ENCODE measurements at regions not wholly inside any gene's neighbourhood (a gene's known extent, or its start where the extent isn't known, plus 50 kb on each side); places are given as distances from the start of the nearest gene placed in this dataset.

DNA sequence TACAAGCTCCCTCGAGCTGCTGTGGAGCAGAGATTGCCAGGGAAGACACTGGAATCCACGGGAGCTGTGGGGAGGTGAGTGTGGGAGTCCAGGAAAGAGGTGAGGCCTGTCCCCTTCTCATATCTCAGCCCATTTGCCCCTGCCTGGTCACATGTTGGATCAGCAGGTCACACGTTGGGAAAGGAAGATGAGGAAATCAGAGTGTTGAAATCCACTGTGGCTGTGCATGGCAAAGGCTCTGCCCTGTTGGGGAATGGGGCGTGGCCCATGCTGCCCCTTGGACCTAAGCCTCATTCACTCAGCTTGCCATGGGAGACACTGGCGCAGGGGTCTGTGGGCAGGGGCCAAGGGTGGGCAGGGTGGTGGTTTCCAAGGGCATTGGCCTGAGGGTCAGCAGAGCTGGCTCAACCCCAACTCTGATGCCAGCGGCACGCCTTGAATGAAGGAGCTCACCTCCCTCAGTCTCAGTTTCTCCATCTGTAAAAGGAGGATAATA lies 85.4 kb upstream of the CPEB4 start (continued):
- TF ChIP-seq, protein P1, sequence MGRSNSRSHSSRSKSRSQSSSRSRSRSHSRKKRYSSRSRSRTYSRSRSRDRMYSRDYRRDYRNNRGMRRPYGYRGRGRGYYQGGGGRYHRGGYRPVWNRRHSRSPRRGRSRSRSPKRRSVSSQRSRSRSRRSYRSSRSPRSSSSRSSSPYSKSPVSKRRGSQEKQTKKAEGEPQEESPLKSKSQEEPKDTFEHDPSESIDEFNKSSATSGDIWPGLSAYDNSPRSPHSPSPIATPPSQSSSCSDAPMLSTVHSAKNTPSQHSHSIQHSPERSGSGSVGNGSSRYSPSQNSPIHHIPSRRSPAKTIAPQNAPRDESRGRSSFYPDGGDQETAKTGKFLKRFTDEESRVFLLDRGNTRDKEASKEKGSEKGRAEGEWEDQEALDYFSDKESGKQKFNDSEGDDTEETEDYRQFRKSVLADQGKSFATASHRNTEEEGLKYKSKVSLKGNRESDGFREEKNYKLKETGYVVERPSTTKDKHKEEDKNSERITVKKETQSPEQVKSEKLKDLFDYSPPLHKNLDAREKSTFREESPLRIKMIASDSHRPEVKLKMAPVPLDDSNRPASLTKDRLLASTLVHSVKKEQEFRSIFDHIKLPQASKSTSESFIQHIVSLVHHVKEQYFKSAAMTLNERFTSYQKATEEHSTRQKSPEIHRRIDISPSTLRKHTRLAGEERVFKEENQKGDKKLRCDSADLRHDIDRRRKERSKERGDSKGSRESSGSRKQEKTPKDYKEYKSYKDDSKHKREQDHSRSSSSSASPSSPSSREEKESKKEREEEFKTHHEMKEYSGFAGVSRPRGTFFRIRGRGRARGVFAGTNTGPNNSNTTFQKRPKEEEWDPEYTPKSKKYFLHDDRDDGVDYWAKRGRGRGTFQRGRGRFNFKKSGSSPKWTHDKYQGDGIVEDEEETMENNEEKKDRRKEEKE (IDR thresholded peaks at IDR 0.05): no peak
- peak; percentile 73; the same call in 1 of the 2 replicates for TF ChIP-seq REPIN1 (CRISPR knock-in tag; IDR thresholded peaks at IDR 0.05; ENCODE audit: borderline replicate concordance, low read depth)
- TF ChIP-seq, protein P2, sequence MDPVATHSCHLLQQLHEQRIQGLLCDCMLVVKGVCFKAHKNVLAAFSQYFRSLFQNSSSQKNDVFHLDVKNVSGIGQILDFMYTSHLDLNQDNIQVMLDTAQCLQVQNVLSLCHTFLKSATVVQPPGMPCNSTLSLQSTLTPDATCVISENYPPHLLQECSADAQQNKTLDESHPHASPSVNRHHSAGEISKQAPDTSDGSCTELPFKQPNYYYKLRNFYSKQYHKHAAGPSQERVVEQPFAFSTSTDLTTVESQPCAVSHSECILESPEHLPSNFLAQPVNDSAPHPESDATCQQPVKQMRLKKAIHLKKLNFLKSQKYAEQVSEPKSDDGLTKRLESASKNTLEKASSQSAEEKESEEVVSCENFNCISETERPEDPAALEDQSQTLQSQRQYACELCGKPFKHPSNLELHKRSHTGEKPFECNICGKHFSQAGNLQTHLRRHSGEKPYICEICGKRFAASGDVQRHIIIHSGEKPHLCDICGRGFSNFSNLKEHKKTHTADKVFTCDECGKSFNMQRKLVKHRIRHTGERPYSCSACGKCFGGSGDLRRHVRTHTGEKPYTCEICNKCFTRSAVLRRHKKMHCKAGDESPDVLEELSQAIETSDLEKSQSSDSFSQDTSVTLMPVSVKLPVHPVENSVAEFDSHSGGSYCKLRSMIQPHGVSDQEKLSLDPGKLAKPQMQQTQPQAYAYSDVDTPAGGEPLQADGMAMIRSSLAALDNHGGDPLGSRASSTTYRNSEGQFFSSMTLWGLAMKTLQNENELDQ (CRISPR knock-in tag; IDR thresholded peaks at IDR 0.05; ENCODE audit: borderline replicate concordance): peak; percentile 94; the same call in 1 of the 2 replicates
- no peak; the same call in 1 of the 2 replicates for TF ChIP-seq ZC3H4 (CRISPR knock-in tag; IDR thresholded peaks at IDR 0.05; ENCODE audit: borderline replicate concordance)
- TF ChIP-seq TCF12 (IDR thresholded peaks at IDR 0.05): no peak
- TF ChIP-seq TCF12 (CRISPR knock-in tag; IDR thresholded peaks at IDR 0.05): peak; percentile 82; the same call in 1 of the 2 replicates
- TF ChIP-seq, protein P3, sequence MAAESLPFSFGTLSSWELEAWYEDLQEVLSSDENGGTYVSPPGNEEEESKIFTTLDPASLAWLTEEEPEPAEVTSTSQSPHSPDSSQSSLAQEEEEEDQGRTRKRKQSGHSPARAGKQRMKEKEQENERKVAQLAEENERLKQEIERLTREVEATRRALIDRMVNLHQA (CRISPR knock-in tag; IDR thresholded peaks at IDR 0.05): no peak
- TF ChIP-seq FOSL2 (CRISPR knock-in tag; IDR thresholded peaks at IDR 0.05): peak; percentile 94
- TF ChIP-seq NFYB (CRISPR knock-in tag; IDR thresholded peaks at IDR 0.05): 0 out of 2 replicates have a peak, but pooled peaks have one; percentile 29
- no peak for TF ChIP-seq NFIB (CRISPR knock-in tag; IDR thresholded peaks at IDR 0.05; ENCODE audit: borderline replicate concordance)
- no peak for TF ChIP-seq ZNF484 (CRISPR knock-in tag; IDR thresholded peaks at IDR 0.05; ENCODE audit: borderline replicate concordance, low read depth)
- peak; percentile 84 for TF ChIP-seq ZFX (CRISPR knock-in tag; IDR thresholded peaks at IDR 0.05; ENCODE audit: low read depth)
- TF ChIP-seq, protein P4, sequence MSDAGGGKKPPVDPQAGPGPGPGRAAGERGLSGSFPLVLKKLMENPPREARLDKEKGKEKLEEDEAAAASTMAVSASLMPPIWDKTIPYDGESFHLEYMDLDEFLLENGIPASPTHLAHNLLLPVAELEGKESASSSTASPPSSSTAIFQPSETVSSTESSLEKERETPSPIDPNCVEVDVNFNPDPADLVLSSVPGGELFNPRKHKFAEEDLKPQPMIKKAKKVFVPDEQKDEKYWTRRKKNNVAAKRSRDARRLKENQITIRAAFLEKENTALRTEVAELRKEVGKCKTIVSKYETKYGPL (CRISPR knock-in tag; IDR thresholded peaks at IDR 0.05): no peak
- TF ChIP-seq, protein P5, sequence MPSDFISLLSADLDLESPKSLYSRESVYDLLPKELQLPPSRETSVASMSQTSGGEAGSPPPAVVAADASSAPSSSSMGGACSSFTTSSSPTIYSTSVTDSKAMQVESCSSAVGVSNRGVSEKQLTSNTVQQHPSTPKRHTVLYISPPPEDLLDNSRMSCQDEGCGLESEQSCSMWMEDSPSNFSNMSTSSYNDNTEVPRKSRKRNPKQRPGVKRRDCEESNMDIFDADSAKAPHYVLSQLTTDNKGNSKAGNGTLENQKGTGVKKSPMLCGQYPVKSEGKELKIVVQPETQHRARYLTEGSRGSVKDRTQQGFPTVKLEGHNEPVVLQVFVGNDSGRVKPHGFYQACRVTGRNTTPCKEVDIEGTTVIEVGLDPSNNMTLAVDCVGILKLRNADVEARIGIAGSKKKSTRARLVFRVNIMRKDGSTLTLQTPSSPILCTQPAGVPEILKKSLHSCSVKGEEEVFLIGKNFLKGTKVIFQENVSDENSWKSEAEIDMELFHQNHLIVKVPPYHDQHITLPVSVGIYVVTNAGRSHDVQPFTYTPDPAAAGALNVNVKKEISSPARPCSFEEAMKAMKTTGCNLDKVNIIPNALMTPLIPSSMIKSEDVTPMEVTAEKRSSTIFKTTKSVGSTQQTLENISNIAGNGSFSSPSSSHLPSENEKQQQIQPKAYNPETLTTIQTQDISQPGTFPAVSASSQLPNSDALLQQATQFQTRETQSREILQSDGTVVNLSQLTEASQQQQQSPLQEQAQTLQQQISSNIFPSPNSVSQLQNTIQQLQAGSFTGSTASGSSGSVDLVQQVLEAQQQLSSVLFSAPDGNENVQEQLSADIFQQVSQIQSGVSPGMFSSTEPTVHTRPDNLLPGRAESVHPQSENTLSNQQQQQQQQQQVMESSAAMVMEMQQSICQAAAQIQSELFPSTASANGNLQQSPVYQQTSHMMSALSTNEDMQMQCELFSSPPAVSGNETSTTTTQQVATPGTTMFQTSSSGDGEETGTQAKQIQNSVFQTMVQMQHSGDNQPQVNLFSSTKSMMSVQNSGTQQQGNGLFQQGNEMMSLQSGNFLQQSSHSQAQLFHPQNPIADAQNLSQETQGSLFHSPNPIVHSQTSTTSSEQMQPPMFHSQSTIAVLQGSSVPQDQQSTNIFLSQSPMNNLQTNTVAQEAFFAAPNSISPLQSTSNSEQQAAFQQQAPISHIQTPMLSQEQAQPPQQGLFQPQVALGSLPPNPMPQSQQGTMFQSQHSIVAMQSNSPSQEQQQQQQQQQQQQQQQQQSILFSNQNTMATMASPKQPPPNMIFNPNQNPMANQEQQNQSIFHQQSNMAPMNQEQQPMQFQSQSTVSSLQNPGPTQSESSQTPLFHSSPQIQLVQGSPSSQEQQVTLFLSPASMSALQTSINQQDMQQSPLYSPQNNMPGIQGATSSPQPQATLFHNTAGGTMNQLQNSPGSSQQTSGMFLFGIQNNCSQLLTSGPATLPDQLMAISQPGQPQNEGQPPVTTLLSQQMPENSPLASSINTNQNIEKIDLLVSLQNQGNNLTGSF (CRISPR knock-in tag; IDR thresholded peaks at IDR 0.05): 0 out of 2 replicates have a peak, but pooled peaks have one; percentile 25
- TF ChIP-seq PCBP2 (optimal IDR thresholded peaks at IDR 0.05; ENCODE audit: low read depth, low read length, poor library complexity, severe bottlenecking): no peak
- TF ChIP-seq, protein P6, sequence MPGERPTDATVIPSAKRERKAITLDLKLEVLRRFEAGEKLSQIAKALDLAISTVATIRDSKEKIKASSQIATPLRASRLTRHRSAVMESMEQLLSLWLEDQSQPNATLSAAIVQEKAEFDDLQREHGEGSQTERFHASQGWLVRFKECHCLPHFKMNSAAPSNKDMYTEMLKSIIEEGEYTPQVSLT (CRISPR knock-in tag; IDR thresholded peaks at IDR 0.05; ENCODE audit: borderline replicate concordance, low read depth): no peak
- no peak for TF ChIP-seq ZNF354B (CRISPR knock-in tag; IDR thresholded peaks at IDR 0.05)

Measured in HepG2 (cell line).